HG03520 (cell line): ENCODE measurements at regions not wholly inside any gene's neighbourhood (a gene's known extent, or its start where the extent isn't known, plus 50 kb on each side); places are given as distances from the start of the nearest gene placed in this dataset.
"Not testable (repeated sequence)": the region's sequence is repeated elsewhere in the genome, so short reads cannot be mapped to it uniquely, and the experiment has no call there.

Experiments used
- ATAC-seq: cut with Tn5 transposase; IDR thresholded peaks from one replicate; pipeline ENCODE4 v1.9.1; 2021; ENCODE audit warnings: mild to moderate bottlenecking, moderate library complexity; ENCODE audit not compliant: unreplicated experiment

DNA sequence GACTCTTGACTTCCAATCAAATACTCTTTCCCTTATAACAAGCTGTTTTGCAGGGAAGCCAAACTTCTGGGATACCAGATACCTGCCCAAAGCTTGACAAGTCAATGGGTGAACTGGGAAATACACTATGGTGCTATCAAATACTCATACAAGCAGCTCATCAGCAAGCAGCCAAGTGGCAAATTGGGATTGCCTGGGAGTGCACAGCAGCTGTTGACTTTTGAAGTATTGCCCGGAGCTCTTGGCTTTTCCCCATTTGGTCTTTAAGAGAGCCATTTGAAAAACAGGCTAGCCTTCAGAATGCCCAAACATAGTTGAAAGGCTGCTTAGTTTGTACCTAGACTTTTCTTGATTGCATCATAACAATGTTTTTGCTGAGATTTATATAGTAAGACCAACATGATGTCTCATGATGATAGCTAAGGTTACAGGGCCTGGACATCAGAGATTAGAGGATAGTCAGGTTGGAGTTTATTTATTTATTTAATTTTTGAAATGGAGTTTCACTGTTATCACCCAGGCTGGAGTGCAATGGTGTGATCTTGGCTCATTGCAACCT lies 210.1 kb upstream of the ZNF608 start:
- no peak for ATAC-seq

DNA sequence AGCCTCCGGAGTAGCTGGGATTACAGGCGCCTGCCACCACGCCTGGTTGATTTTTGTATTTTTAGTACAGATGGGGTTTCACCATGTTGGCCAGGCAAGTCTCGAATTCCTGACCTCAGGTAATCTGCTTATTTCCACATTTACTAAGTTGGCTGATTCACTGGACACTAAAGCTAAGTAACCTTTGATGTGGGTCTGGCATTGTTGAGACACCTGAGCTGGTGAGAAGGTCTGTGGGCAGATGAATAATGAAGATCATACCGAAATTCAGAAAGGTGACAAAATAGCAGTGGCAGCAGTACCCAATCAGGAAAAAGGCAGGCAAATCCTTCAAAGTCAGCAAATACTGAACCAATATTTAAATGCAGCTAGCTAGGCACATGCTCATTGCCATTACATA lies 210.6 kb upstream of the ZNF608 start:
- no peak for ATAC-seq

DNA sequence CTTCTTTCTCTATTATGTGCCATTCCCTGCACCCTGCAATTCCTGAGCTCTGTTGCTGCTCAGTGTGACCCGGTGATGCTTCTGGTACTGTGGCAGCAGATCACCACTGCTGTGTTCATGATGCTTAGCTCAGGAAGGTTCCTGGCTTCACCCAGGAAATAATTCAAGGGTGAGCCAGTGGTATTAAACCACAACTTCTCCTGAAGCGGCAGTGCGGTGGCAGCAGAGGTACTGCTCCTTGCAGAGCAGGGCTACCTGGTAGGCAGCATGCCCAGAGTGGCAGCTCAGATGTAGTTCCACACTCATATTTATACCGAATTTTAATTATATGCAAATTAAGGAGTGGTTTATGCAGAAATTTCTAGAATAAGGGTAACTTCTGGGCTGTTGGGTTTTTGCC lies 213.8 kb upstream of the ZNF608 start:
- ATAC-seq = no peak

DNA sequence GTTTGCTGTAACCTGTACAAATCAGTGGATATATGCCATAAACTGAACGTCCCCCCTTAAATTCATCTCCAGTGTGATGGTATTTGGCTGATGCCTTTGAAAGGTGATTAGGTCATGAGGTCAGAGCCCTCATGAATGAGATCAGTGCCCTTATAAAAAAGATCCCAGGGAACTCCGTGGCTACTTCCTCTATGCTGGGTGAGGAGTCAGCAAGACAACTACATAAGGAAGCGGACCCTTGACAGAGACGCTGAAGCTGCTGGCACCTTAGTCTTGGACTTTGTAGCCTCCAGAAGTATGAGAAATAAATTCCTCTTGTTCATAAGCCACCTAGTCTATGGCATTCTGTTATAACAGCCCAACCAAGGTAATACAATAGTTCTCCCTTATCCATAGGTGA lies 215.1 kb upstream of the ZNF608 start:
- no peak for ATAC-seq

DNA sequence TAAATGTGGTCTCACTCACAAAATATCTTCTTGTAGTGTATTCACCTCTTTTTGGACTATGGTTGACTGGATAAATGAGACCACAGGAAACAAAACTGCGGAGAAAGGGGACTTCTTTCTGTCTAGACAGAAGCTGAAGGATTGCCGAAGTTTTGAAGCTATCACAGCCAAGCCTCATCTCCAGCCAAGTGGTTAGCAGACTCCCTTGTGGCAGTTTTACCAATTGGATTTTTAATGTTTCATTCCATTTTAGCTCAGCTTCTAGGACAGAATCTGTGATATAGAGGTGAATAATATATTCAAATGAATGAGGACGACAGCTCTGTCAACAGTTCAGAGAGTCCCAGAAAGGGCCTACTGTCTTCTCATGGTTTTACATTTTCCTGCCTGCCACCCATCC lies 215.7 kb upstream of the ZNF608 start:
- ATAC-seq = no peak

DNA sequence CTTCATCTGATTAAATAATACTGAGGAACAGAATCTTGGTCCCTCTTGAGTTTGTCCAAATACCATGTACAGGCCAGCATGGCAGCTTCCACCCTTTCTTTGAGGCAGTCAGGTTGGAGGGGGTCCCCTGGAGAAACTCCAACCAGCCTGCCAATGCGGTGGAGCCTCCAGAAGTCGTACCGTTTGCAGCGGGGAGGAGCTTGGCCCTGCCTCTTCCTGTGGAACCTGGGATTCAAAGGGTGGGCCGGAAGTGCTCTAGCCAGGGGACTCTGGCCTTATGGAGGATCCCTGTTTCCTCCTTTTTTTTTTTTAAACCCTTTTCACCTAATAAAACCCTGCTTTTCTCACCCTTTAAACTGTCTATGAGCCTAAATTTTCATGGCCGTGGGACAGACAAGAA lies 216.3 kb upstream of the ZNF608 start:
- no peak for ATAC-seq

DNA sequence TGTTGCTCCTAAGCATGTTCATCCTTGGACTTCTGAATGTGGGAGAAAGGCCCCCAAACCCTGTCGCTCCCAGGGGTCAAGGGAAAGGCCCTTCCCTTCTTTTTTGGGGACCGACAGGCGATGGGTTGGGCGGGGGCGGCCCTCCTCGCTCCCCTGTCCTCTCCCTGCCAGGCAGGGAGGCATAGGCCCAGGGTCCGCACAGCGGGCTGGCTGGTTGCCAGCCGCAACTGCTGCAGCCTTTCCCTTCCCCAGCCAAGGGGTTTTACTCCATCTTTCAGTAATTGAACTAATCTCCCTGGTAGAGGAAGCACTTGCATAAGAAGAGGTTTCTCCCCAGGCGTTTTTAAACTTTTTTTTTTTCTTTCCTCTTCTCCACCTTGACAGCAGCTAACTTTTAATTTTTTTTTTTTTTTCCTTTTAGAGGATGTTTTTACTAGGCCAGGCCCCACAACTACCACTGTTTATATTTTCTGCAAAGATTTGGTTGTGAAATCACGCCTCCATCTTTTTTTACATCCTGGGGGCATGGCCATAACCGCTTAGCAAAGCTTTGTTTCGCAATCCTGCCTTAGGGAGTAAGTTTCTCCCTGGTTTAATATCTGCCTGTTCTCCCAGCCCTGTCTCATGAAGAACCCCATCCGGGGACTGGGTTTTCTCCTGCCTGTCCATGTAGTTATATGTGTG lies 216.9 kb upstream of the ZNF608 start:
- ATAC-seq = no peak

DNA sequence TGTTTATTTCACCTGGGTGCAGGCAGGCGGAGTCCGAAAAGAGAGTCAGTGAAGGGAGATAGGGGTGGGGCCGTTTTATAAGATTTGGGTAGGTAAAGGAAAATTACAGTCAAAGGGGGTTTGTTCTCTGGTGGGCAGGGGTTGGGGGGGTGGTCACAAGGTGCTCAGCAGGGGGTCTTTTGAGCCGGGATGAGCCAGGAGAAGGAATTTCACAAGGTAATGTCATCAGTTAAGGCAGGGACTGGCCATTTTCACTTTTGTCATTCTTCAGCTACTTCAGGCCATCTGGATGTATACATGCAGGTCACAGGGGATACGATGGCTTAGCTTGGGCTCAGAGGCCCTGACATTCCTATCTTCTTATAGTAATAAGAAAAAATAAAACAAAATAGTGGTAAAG lies 220.3 kb upstream of the ZNF608 start:
- not testable (repeated sequence) for ATAC-seq

DNA sequence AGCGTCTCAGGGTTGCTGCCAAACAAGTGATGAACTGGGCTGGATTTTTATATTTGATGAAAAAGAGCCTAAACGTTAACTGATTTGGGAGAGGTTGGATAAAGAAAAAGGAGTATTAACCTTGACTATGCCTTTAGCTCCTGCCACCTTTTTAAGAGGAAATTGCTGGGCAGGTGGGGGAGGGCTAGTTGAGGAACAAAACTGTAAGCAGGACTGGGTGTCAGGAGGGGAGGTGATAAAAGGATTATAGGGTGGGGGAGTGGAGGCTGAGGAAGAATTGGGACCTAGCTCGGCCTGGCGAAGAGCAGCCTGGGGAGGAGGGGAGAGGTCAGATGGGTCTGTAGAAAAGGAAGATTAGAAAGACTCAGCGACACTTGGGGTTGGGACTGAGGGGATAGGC lies 223.9 kb upstream of the ZNF608 start:
- not testable (repeated sequence) for ATAC-seq

DNA sequence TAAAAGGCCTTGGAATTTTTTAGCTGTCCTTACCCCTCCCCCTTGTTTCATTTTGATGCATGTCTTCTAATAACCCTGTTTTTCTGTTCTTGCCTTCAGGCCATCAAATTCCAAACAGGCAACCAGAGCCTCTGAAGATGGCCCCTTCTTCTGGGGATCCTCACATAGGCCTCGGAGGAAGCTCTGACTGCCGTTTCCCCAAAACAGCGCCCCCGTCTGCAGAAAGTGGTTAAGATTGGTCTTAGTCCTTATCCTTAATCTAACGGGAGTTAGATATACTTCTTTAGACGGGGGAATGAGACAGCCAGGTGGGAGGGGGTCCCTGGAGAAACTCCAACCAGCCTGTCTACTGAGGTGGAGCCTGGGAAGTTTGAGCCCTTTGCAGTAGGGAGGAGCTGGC lies 226.3 kb upstream of the ZNF608 start:
- no peak for ATAC-seq

DNA sequence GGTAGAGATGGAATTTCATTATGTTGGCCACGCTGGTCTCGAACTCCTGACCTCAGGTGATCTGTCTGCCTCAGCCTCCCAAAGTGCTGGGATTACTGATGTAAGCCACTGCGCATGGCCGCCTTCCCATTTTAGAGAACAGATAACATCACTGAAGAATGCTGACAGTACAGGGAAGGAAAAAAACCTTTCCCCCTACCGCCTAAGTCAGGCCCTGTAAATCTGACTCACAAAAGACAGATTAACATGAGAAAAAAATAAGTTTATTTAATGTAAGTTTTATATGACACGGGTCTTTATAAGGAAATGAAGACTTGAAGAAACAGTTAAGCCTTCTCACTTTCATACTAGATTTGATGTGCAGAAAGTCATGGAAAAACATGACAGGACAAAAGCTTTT lies 227.2 kb upstream of the ZNF608 start:
- ATAC-seq = no peak

DNA sequence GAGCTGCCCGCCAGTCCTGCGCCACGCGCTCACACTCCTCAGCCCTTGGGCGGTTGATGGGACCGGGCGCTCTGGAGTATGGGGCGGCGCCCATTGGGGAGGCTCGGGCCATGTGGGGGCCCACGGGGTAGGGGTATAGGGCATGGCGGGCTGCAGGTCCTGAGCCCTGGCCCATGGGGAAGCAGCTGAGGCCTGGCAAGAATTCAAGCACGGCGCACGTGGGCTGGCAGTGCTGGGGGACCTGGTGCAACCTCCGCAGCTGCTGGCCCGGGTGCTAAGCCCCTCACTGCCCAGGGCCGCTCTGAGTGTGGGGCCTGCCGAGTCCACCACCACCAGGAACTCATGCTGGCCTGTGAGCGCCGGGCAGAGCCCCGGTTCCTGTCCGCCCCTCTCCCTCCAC lies 229.6 kb upstream of the ZNF608 start:
- ATAC-seq = no peak

DNA sequence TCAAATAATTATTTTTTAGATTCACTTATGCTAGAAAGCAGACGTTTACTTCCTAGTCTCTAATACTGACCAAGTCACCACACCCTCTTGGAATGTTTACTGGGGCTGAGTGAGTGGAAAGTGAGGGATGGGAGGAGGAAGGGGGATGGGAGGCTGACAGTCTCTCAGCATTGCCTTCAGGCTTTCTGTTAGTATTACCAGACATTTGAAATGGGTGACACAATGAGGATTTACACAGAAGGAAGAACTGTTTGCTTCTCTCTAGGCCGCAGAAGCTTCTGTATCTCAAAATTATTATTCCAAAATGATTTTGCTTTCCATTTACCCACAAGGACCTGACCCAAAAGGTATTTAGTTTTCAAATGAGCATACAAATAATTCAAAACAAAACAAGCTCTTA lies 232.8 kb upstream of the ZNF608 start:
- ATAC-seq = no peak

DNA sequence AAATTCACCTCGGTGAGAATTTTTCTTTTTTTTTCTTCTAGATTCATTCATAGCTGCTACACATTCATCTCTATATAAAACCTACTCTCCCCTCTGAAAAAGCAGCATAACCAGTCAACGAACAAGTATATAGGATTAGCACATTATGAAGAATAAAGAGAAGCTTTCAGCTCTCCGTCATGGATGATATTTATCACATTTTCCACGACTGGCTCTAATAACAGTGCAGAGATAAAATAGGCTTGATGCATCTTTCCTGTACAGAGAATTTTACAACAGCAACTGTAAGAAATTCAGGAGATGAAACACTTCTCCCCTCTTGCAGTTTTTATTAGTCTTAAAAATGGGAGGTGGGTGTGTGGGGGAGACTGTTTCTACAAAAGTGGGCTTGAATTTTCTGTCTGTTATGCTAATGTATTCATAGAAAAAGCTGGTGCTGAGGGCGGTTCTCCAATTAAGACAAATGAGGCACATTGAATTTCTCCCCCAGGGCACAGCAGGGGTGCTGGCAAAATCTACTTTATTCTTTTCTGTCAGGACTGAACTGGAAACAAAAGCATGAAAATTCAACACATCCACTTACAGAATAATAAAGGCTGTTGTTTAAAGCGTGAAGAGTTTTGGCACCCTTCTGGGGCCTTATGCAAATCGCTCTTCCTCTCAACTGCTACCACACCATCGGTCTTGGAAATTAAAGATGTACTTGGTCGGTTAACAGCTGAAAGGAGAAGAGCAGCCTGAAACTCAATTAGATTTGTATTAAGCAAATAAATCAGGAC lies 233.9 kb upstream of the ZNF608 start:
- peak; percentile 90 for ATAC-seq

DNA sequence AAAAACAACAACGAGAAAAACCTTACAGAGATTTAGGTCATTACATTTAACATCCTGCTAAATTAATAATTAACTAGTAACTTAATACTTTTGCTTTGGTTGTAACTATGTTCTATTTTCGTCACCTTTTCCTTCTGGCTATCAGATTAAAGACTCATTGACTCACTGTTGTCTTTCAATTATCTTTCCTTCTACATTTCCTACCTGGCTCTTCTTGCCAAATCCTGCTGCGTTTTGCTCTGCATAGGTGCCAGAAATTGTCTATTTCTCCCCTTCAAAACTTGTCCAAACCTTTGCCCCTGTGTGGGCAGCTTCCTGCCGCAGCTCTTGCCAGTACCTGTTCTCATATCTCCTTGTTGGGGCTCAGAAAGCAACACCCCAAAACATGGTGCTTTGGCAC lies 235.5 kb upstream of the ZNF608 start:
- no peak for ATAC-seq

DNA sequence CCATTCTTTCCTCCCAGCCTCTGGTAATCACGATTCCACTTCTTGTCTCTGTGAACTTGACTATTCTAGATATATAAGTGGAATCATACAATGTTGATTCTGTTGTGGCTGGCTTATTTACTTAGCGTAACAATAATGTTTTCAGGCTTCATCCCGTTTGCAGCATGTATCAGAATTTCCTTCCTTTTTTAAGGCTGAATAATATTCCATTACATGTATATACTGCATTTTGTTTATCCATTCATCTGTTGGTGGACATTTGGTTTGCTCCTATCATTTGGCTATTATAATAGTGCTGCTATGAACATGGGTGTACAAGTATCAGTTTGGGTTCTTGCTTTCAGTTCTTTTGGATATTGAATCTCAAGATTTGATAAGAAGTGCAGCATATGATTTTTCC lies 239.7 kb upstream of the ZNF608 start:
- ATAC-seq = no peak

DNA sequence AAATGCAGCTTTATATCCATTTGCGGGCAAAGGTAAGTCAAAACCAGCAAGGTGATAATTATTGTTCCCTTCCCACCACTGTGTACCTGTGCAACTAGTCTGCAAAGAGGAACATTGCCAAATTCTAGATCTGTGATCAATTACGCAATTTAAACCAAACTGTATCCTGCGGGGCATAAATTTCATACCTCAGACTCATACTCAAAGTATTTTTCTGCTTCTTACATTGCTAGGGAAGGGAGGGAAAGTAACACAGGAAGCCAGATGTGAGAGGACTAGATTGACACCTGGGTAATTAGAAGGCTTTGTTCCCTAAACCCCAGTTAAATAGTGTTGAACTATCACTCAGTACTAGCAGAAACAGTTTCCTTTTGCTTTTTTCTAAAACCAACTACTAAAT lies 240.2 kb upstream of the ZNF608 start:
- ATAC-seq = no peak

DNA sequence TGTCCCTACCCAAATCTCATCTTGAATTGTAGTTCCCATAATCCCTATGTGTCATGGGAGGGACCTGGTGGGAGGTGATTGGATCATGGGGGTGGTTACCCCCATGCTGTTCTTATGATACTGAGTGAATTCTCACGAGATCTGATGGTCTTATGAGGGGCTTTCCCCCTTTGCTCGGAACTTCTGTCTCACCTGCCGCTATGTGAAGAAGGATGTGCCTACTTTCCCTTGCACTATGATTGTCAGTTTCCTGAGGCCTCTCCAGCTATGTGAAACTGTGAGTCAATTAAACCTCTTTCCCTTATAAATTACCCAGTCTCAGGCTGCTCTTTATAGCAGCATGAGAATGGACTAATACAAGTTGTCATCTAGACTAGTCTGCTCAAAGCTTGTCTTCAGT lies 241.3 kb upstream of the ZNF608 start:
- not testable (repeated sequence) for ATAC-seq

DNA sequence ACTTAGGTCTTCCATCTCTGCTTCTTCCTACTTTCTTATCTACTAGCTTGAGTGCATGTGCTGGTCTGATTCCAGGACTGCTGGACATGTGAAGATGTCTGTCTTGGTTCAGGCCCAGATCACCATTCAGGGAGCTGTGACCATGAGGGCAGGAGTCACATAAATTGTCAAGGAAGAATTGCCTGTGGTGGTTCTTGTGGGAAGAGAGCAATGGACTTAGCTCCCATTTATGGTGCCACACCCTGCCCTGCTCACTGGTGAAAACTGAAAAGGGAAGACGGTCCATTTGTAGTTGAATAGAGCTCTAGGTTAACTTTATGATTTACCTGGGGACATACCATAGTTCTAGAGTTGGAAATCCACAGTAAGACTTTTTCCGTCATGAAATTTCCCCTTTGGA lies 244.3 kb upstream of the ZNF608 start:
- no peak for ATAC-seq

DNA sequence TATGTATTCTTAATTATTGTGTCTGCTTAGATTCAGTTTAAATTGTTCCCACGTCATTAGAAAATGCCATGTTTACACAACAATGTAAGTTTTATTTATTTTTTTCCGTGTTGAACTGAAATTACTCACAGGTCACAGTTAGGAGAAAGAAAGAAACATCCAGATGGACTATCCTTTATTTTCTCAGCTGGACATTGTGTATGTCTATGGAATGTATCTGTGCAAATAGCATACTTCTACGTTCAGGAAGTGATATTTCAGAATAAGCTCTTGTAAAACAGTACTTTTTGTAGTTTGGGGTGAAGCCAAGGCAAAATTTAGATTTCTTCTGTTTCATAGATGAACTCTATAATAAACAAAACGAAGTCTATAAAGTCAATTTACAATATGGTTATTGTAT lies 249.0 kb upstream of the ZNF608 start:
- ATAC-seq = no peak

DNA sequence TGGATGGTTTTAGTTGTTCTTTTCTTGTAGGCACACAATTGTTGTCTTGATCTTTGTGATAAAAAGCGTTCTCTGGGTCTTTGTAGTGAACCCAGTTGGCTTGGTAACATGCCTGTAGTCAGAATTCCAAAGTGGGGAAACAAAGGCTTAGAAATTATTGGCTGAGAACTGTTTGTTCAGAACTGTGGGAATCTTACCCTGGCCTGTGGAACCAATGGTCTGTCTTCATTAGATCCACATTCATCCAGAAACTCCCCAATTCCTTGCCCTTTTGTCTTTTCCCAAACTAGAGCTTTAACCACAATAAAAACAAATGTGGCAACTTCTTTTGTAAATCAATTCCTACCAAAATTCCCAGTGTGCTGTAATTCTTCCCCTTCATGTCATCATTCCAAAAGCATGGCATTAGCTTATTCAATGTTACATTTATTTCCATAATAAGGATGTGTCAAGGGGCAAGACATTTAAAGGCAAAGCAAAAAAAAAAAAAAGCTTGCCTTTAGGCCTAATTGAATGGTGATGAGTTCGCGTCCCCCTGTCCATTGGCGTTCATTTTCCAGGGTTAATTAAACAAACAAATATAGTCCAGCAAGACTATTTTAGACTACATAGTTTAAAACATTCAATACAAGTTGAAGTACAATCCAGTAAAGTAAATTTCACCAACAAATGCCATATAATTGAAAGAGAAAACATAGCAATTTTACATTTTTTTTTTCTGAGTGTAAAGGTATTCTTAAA lies 249.8 kb upstream of the ZNF608 start:
- no peak for ATAC-seq

DNA sequence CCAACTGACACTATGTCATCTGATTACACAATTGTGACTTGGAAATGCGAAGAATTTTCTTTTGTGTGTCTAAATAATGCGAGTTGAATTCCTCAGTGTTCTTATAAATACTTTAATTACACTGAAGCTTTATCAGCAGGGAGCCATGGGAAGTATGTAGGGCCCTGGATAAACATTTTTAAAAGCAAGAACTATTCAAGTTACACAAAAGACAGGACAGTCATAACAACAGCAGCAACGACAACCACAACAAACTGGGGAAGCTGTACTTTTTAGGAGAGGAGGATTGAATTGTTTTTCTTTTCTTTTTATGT lies 250.3 kb upstream of the ZNF608 start:
- ATAC-seq = no peak
